Panc1 (cell line): ENCODE measurements at regions not wholly inside any gene's neighbourhood (a gene's known extent, or its start where the extent isn't known, plus 50 kb on each side); places are given as distances from the start of the nearest gene placed in this dataset.

ENCODE experiments used
- ATAC-seq: fragments of 200-7000 bp; cut with Tn5 transposase; 2 replicates; pipeline ENCODE4 v1.9.1; 2020; ENCODE audit warnings: mild to moderate bottlenecking, moderate library complexity
- BruUV-seq: library from RNA; stranded (reverse); fragments of 400-500 nt; replicated peaks from 2 replicates; lab custom pipeline; 2021; lab: Mats Ljungman, UMichigan
- CTCF ChIA-PET: fragments of 300-600 bp; sonication (Branson Sonifier 250); formaldehyde crosslinking; loops from one replicate; lab custom pipeline; 2022; ENCODE audit warnings: antibody characterized with exemption; lab: Charles Lee
- POLR2A ChIA-PET: fragments of 300-600 bp; sonication (Branson Sonifier 250); formaldehyde crosslinking; loops from one replicate; lab custom pipeline; 2022; ENCODE audit warnings: antibody characterized with exemption; lab: Charles Lee
- DNase-seq: peaks from one replicate; pipeline ENCODE4 v3.0.0-alpha.2; 2010; ENCODE audit warnings: low read depth, low spot score
- H3K27ac ChIP-seq: 2 replicates; pipeline ENCODE4 v1.5.1; 2011; ENCODE audit warnings: mild to moderate bottlenecking, low read length, inconsistent platforms
- H3K27me3 ChIP-seq: fragments of 200-500 bp; sonication (Bioruptor generic); 2 replicates; pipeline ENCODE4 v1.6.0; 2014; ENCODE audit warnings: low read length, inconsistent platforms; ENCODE audit not compliant: control insufficient read depth, insufficient read depth
- H3K36me3 ChIP-seq: fragments of 200-500 bp; sonication (Bioruptor generic); 2 replicates; pipeline ENCODE4 v1.5.1; 2014; ENCODE audit warnings: inconsistent platforms, mild to moderate bottlenecking, low read length, moderate library complexity; ENCODE audit not compliant: control insufficient read depth, insufficient read depth
- H3K4me1 ChIP-seq: 2 replicates; pipeline ENCODE4 v1.5.1; 2011; ENCODE audit warnings: inconsistent platforms, mild to moderate bottlenecking, low read length, moderate library complexity; ENCODE audit not compliant: control insufficient read depth, insufficient read depth
- H3K4me3 ChIP-seq, 2 experiments: 2 replicates each; pipeline ENCODE4 v1.5.1; 2011 to 2012; ENCODE audit warnings: low read depth in 2 of 2, low read length in 2 of 2, mild to moderate bottlenecking in 2 of 2, inconsistent platforms in 1 of 2, moderate library complexity in 1 of 2
- H3K9me3 ChIP-seq: fragments of 200-500 bp; sonication (Bioruptor generic); 2 replicates; pipeline ENCODE4 v1.5.1; 2014; ENCODE audit warnings: low read depth, mild to moderate bottlenecking, inconsistent platforms, low read length, moderate library complexity; ENCODE audit not compliant: control insufficient read depth, insufficient read depth
- CTCF ChIP-seq: fragments of 450-650 bp; IDR thresholded peaks from 2 replicates; pipeline ENCODE4 v1.5.1; 2017; ENCODE audit warnings: mild to moderate bottlenecking
- POLR2AphosphoS5 ChIP-seq: IDR thresholded peaks from 2 replicates; pipeline ENCODE4 v1.6.1; 2012; ENCODE audit warnings: mild to moderate bottlenecking, low read depth, low read length, moderate library complexity
- SIN3A ChIP-seq: IDR thresholded peaks from 2 replicates; pipeline ENCODE4 v1.6.1; 2012; ENCODE audit warnings: low read depth, mild to moderate bottlenecking, low read length, moderate library complexity, borderline replicate concordance; ENCODE audit not compliant: insufficient read depth
- TCF7L2 ChIP-seq: IDR thresholded peaks from 2 replicates; pipeline ENCODE4 v1.6.1; 2011; ENCODE audit warnings: mild to moderate bottlenecking, low read depth, low read length, inconsistent platforms
- in situ Hi-C: cut with HindIII; loops from 2 replicates; pipeline ENCODE4 v1.10.0; 2016; ENCODE audit warnings: low sequenced_read_pairs, low pct_unique_long_range_greater_than_20kb
- intact Hi-C: fragments of 100-400 bp; cut with micrococcal nuclease; formaldehyde crosslinking; loops from one replicate; pipeline ENCODE4 v1.10.0; 2022; ENCODE audit not compliant: unreplicated experiment
- TF ChIP-seq, protein P1 (sequence below), 2 experiments: IDR thresholded peaks; 2 replicates each; pipeline ENCODE4 v1.6.1; 2011 to 2012; ENCODE audit warnings: low read depth in 2 of 2, control low read depth in 1 of 2, low read length in 1 of 2, mild to moderate bottlenecking in 1 of 2, moderate library complexity in 1 of 2; ENCODE audit not compliant: insufficient read depth in 1 of 2

GRCh38 chr2:78541451-78542267, 483.8 kb upstream of the REG3G start:
- Histone ChIP-seq H3K27ac (no peak overlapping the region), H3K9me3 (peaks cover 2% of the 10 kb centered on the region; the same call in 1 of the 2 replicates), H3K36me3 (no peaks in the 10 kb centered on the region), H3K4me1 (no peaks in the 10 kb centered on the region), H3K4me3 (no peak overlapping the region), H3K27me3 (no peaks in the 10 kb centered on the region)
- no TSS peak for BruUV-seq
- POLR2A ChIA-PET: no interaction called here
- no peak for ATAC-seq
- in situ Hi-C loops (no loop called here), intact Hi-C loops (no loop called here)
- no peak for DNase-seq
- TF ChIP-seq POLR2AphosphoS5: no peak
- TF ChIP-seq SIN3A: no peak
- no peak for TF ChIP-seq TCF7L2
- TF ChIP-seq, protein P1, sequence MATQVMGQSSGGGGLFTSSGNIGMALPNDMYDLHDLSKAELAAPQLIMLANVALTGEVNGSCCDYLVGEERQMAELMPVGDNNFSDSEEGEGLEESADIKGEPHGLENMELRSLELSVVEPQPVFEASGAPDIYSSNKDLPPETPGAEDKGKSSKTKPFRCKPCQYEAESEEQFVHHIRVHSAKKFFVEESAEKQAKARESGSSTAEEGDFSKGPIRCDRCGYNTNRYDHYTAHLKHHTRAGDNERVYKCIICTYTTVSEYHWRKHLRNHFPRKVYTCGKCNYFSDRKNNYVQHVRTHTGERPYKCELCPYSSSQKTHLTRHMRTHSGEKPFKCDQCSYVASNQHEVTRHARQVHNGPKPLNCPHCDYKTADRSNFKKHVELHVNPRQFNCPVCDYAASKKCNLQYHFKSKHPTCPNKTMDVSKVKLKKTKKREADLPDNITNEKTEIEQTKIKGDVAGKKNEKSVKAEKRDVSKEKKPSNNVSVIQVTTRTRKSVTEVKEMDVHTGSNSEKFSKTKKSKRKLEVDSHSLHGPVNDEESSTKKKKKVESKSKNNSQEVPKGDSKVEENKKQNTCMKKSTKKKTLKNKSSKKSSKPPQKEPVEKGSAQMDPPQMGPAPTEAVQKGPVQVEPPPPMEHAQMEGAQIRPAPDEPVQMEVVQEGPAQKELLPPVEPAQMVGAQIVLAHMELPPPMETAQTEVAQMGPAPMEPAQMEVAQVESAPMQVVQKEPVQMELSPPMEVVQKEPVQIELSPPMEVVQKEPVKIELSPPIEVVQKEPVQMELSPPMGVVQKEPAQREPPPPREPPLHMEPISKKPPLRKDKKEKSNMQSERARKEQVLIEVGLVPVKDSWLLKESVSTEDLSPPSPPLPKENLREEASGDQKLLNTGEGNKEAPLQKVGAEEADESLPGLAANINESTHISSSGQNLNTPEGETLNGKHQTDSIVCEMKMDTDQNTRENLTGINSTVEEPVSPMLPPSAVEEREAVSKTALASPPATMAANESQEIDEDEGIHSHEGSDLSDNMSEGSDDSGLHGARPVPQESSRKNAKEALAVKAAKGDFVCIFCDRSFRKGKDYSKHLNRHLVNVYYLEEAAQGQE (IDR thresholded peaks at IDR 0.05; ENCODE audit: insufficient read depth in 1 of 2, low read depth in 2 of 2, low read length in 1 of 2): no peak
- no peak for TF ChIP-seq CTCF
- CTCF ChIA-PET: no interaction called here

- POLR2A ChIA-PET: no interaction called here
- Histone ChIP-seq H3K4me1 (no peaks in the 10 kb centered on the region), H3K9me3 (peaks cover 2% of the 10 kb centered on the region; the same call in 1 of the 2 replicates), H3K4me3 (peak overlapping the region in 1 of 2 experiments; percentile 3; a peak in 1 of 4 replicates), H3K27me3 (no peaks in the 10 kb centered on the region), H3K27ac (no peak overlapping the region), H3K36me3 (no peaks in the 10 kb centered on the region)
- TF ChIP-seq POLR2AphosphoS5 (no peak), SIN3A (no peak), CTCF (no peak), TCF7L2 (no peak)
- TF ChIP-seq, protein P1 (IDR thresholded peaks at IDR 0.05; ENCODE audit: insufficient read depth in 1 of 2, low read depth in 2 of 2, low read length in 1 of 2): no peak
- in situ Hi-C loops: no loop called here
- CTCF ChIA-PET: no interaction called here
- intact Hi-C loops: no loop called here
- no TSS peak for BruUV-seq
- no peak for DNase-seq
- no peak for ATAC-seq
These were observed 478.7 kb upstream of the REG3G start for GRCh38 chr2:78546843-78547242.
